ENCODE measurements at regions not wholly inside any gene's neighbourhood (a gene's known extent, or its start where the extent isn't known, plus 50 kb on each side); places are given as distances from the start of the nearest gene placed in this dataset.

DNA sequence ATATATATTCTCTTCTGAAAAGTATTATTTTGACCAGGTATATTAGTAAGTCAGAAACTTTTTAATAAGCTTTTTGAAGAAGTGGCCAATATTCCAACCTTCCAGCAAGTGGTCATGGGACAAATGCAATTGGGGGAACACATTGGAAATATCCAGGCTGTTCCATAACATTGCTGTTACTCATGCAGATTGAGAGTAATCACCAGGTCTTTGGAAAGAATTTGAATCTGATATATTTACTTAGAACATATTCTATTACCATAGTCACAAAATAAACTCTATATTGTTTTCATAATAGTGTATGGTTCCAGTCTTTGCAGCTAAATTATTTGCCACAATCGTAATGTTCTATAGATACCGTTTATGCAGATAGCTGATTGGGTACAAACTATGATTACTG, 102.8 kb downstream of the TAF11L14 start:
- H3K27me3 ChIP-seq (ENCODE audit: control insufficient read depth in 1 of 2, insufficient read depth in 2 of 2, low read length in 2 of 2), result no peaks in the 10 kb centered on the region; a peak in 1 of 5 replicates
- no peaks in the 10 kb centered on the region for H3K4me1 ChIP-seq (ENCODE audit: insufficient read depth, low read length)
- H3K27ac ChIP-seq (ENCODE audit: extremely low read length, insufficient read depth, low read length), result no peak overlapping the region
- no peaks in the 10 kb centered on the region for H3K36me3 ChIP-seq (replicated peaks in 1 of 2; ENCODE audit: control insufficient read depth in 1 of 2, insufficient read depth in 2 of 2, low read length in 2 of 2)
- FAIRE-seq, result no peak
- DNase-seq (ENCODE audit: low spot score), result no peak
- BruUV-seq (replicated peaks), result no TSS peak
- H3K79me2 ChIP-seq (ENCODE audit: insufficient read depth, low read length), result no peaks in the 10 kb centered on the region
- no peak overlapping the region for H3K4me3 ChIP-seq (replicated peaks in 1 of 3; ENCODE audit: insufficient read depth in 1 of 3, low read depth in 2 of 3, low read length in 3 of 3)
- ChIA-PET CTCF (ENCODE audit: low intra/inter-chr PET ratio, low total read pairs) (no interaction called here), POLR2A (no interaction called here)
- 0% methylated on average over 2 of the region's 2 CpGs for WGBS (ENCODE audit: low lambda C conversion rate)
- ATAC-seq, result no peak
- H3K4me2 ChIP-seq (ENCODE audit: low read depth, low read length), result no peak overlapping the region
- no peak for TF ChIP-seq PHF21A (CRISPR knock-in tag; IDR thresholded peaks at IDR 0.05)
- TF ChIP-seq KAT8 (CRISPR knock-in tag; IDR thresholded peaks at IDR 0.05), result no peak
- TF ChIP-seq, protein P1, sequence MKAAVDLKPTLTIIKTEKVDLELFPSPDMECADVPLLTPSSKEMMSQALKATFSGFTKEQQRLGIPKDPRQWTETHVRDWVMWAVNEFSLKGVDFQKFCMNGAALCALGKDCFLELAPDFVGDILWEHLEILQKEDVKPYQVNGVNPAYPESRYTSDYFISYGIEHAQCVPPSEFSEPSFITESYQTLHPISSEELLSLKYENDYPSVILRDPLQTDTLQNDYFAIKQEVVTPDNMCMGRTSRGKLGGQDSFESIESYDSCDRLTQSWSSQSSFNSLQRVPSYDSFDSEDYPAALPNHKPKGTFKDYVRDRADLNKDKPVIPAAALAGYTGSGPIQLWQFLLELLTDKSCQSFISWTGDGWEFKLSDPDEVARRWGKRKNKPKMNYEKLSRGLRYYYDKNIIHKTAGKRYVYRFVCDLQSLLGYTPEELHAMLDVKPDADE (CRISPR knock-in tag; IDR thresholded peaks at IDR 0.05), result no peak
- TF ChIP-seq TERF1 (CRISPR knock-in tag; IDR thresholded peaks at IDR 0.05), result no peak
- no peak for TF ChIP-seq ZNF782 (CRISPR knock-in tag; IDR thresholded peaks at IDR 0.05; ENCODE audit: borderline replicate concordance)
- TF ChIP-seq U2AF2 (IDR thresholded peaks at IDR 0.05; ENCODE audit: low read depth, low read length), result no peak
- TF ChIP-seq, protein P2, sequence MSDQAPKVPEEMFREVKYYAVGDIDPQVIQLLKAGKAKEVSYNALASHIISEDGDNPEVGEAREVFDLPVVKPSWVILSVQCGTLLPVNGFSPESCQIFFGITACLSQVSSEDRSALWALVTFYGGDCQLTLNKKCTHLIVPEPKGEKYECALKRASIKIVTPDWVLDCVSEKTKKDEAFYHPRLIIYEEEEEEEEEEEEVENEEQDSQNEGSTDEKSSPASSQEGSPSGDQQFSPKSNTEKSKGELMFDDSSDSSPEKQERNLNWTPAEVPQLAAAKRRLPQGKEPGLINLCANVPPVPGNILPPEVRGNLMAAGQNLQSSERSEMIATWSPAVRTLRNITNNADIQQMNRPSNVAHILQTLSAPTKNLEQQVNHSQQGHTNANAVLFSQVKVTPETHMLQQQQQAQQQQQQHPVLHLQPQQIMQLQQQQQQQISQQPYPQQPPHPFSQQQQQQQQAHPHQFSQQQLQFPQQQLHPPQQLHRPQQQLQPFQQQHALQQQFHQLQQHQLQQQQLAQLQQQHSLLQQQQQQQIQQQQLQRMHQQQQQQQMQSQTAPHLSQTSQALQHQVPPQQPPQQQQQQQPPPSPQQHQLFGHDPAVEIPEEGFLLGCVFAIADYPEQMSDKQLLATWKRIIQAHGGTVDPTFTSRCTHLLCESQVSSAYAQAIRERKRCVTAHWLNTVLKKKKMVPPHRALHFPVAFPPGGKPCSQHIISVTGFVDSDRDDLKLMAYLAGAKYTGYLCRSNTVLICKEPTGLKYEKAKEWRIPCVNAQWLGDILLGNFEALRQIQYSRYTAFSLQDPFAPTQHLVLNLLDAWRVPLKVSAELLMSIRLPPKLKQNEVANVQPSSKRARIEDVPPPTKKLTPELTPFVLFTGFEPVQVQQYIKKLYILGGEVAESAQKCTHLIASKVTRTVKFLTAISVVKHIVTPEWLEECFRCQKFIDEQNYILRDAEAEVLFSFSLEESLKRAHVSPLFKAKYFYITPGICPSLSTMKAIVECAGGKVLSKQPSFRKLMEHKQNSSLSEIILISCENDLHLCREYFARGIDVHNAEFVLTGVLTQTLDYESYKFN (CRISPR knock-in tag; conservative IDR thresholded peaks at IDR 0.05), result no peak
- TF ChIP-seq SNAI1 (CRISPR knock-in tag; IDR thresholded peaks at IDR 0.05; ENCODE audit: borderline replicate concordance), result no peak
- TF ChIP-seq SP1 (IDR thresholded peaks at IDR 0.05), result no peak
- no peak for TF ChIP-seq SP1 (CRISPR knock-in tag; IDR thresholded peaks at IDR 0.05)
- TF ChIP-seq MATR3 (CRISPR knock-in tag; IDR thresholded peaks at IDR 0.05), result no peak
- no peak for TF ChIP-seq RBM39 (IDR thresholded peaks at IDR 0.05; ENCODE audit: low read depth, low read length, poor library complexity, severe bottlenecking)
- no peak for TF ChIP-seq PITX1 (CRISPR knock-in tag; IDR thresholded peaks at IDR 0.05)
- no peak for TF ChIP-seq ZNF580 (CRISPR knock-in tag; IDR thresholded peaks at IDR 0.05; ENCODE audit: borderline replicate concordance, low read depth)
- peaks cover 77% of the 10 kb centered on the region for H3K9me3 ChIP-seq (ENCODE audit: low read length)
- intact Hi-C loops (cut with micrococcal nuclease; ENCODE audit: unreplicated experiment) (no loop called here), in situ Hi-C loops (cut with HindIII; ENCODE audit: extremely low pct_ligation_motif_present, low pct_unique_long_range_greater_than_20kb) (no loop called here)
- no peak overlapping the region for H2AFZ ChIP-seq (ENCODE audit: low read length)
- H4K20me1 ChIP-seq (ENCODE audit: insufficient read depth, low read length), result no peaks in the 10 kb centered on the region
- no peak overlapping the region for H3K9ac ChIP-seq (ENCODE audit: insufficient read depth, low read depth, low read length)

All from HepG2 (cell line).